ENCODE measurements at regions not wholly inside any gene's neighbourhood (a gene's known extent, or its start where the extent isn't known, plus 50 kb on each side); places are given as distances from the start of the nearest gene placed in this dataset.
"Not testable (repeated sequence)": the region's sequence is repeated elsewhere in the genome, so short reads cannot be mapped to it uniquely, and the experiment has no call there.

- not testable (repeated sequence) for DNase-seq (ENCODE audit: low read depth)
These were observed 162.2 kb downstream of the GOSR1 start for GRCh38 chr17:30639391-30639790.

GRCh38 chr17:30638968-30639367, 161.8 kb downstream of the GOSR1 start:
- not testable (repeated sequence) for DNase-seq (ENCODE audit: low read depth)

DNA sequence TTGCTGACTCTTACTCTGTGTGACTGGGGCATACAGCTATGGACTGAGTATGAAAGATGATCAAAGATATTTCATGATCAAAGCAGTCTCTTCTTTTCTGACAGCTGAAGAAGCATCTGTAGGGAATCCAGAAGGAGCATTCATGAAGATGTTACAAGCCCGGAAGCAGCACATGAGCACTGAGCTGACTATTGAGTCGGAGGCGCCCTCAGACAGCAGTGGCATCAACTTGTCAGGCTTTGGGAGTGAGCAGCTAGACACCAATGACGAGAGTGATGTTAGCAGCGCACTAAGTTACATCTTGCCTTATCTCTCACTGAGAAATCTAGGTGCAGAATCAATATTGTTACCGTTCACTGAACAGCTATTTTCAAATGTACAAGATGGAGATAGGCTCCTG, 154.4 kb downstream of the GOSR1 start:
- DNase-seq (ENCODE audit: low read depth) = not testable (repeated sequence)

DNA sequence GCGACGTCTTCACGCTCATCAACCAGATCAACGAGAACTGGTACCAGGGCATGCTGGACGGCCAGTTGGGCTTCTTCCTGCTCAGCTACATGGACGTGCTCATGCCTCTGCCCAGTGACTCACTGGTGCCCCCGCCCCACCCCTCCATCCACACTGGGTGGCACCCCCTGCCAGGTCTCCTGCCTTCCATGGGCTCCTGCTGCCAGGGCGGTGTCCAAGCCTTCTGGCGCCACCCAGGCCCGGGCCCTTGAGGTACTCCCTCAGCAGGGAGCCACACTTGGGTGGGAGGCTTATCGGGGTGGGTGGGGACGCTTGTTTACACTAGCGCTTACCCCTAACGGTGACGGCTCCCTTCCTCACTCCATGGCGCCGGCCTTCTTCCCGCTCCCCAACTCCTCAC, 148.2 kb downstream of the GOSR1 start:
- DNase-seq (ENCODE audit: low read depth) = not testable (repeated sequence)

GRCh38 chr17:30624180-30624579, 147.0 kb downstream of the GOSR1 start:
- not testable (repeated sequence) for DNase-seq (ENCODE audit: low read depth)

GRCh38 chr17:30609682-30610081, 132.5 kb downstream of the GOSR1 start:
- DNase-seq (ENCODE audit: low read depth) = not testable (repeated sequence)

DNA sequence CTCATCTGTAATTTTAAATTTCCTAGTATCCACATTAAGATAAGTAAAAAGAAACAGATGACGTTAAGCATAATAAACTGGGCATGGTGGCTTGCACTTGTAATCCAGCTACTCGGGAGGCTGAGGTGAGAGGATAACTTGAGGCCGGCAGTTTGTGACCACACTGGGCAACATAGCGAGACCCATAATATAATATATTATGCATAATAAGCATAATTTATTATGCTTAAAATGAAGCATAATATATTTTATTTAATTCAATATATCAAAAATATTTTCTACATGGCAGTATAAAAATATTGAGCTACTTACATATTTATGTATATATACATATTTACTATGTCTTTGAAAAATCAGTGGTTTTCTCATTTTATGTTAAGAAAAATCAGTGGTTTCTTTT, 128.3 kb downstream of the GOSR1 start:
- DNase-seq (ENCODE audit: low read depth) = no peak

GRCh38 chr17:30605027-30605426, 127.8 kb downstream of the GOSR1 start:
- no peak for DNase-seq (ENCODE audit: low read depth)

- not testable (repeated sequence) for DNase-seq (ENCODE audit: low read depth)
These were observed 125.2 kb downstream of the GOSR1 start for GRCh38 chr17:30602396-30602795.

- not testable (repeated sequence) for DNase-seq (ENCODE audit: low read depth)
These were observed 124.8 kb downstream of the GOSR1 start for GRCh38 chr17:30601984-30602383.

DNA sequence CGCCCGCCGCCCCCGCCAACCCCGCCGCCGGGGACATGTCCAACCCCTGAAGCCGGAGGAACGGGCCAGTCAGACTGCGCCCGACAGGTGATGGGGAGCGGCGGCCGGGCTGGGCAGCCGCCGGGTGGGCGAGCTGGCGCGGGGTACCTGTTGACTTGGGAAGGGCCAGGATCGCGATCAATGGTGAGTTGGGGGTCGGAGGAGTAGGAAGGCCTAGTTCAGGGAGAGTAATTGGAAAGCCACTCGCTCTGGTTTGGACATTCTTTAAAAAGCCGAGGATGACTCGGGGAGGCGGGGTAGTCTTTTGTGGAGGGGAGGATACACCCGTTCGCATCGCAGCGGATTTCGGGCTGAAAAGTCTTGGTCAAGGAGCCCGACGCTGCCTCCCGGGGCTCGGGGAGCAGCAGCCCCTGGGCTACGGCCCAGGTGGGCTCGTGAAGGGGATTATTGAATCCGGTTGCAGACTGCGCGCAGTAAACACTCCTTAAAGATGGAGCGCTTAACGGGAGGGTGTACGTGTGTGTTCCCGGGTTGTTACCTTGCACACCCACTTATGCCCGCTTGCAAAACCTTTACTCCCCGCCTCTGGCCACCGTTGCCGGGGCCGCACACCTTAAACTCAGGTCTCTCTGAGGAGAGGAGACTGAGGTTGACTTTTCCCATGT, 123.8 kb downstream of the GOSR1 start:
- no peak for DNase-seq (ENCODE audit: low read depth)

DNA sequence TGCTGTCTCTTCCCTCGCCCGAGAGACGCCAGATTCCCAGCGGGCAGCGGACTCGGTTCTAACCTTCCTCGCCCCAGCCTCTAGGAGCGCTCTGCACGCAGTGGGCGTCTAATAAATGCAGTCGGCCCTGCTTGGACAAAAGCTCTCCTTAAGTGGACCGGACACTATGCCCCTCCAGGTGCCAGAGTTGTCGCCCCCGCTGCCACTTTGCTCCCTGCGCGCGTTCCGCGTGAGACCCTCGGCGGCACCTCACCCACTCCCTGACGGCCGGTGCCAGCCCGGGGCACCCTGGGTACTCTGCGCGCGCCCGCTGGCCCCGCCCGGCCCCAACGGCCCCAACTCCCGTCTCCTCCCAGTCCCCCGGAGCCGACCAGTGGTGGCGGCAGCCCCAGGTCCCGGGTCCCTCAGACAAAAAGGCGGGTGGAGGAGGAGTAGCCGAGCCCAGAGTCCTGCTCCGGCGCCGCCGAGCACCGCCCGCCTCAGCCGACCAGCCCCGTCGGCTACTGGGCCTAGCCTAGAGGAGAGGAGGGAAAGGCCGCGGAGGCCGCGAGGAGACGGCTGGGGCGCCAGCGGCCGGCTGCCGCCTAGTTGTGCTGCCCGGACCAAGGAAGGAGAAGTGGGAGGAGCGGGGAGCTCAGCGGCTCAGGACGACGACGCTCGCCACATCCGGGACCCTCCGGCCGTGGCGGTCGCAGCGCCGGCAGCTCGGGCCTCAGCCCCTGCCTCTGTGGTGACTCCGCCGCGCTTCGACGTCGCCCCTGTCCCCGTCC, 123.0 kb downstream of the GOSR1 start:
- peak; percentile 20 for DNase-seq (ENCODE audit: low read depth)

DNA sequence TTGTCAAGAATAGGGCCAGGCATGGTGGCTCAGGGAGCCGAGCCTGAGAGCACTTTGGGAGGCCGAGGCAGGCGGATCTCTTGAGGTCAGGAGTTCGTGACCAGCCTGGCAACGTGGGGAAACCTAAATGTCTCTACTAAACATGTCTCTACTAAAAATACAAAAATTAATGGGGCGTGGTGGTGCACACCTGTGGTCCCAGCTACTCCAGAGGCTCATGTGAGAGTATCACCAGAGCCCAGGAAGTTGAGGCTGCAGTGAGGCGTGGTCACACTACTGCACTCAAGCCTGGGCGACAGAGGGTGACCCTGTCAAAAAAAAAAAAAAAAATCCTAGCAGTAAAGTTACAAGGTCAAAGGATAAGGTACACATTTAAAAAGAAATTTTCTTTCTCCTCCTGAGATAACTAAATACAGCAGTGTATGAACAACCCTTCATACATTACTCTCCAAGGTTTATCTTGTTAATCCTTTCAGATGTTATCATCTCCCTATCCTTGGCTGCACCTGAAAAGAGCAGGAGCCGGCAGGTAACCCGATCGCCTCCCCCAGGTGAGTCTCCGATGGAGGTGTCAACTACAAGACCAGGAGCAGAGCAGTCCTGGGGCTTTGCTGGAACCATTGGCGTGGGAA, 122.3 kb downstream of the GOSR1 start:
- no peak for DNase-seq (ENCODE audit: low read depth)

DNA sequence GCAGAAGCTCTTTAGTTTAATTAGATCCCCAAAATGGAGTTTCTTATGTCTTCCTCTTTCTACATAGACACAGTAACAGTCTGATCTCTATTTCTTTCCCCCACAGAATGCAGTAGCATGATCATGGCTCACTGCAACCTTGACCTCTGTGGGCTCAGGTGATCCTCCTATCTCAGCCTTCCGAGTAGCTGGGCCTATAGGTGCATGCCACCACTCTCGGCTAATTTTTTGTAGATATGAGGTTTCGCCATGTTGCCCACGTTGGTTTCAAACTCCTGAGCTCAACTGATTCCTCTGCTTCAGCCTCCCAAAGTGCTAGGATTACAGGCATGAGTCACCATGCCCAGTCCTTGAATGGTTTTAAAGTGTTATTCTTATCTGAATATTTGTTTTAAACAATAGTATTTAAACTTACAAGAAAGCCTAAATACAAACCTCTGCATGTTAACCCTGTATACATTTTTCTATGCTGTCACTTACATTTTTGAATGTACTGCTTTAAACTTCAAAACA, 120.6 kb downstream of the GOSR1 start:
- DNase-seq (ENCODE audit: low read depth) = no peak

DNA sequence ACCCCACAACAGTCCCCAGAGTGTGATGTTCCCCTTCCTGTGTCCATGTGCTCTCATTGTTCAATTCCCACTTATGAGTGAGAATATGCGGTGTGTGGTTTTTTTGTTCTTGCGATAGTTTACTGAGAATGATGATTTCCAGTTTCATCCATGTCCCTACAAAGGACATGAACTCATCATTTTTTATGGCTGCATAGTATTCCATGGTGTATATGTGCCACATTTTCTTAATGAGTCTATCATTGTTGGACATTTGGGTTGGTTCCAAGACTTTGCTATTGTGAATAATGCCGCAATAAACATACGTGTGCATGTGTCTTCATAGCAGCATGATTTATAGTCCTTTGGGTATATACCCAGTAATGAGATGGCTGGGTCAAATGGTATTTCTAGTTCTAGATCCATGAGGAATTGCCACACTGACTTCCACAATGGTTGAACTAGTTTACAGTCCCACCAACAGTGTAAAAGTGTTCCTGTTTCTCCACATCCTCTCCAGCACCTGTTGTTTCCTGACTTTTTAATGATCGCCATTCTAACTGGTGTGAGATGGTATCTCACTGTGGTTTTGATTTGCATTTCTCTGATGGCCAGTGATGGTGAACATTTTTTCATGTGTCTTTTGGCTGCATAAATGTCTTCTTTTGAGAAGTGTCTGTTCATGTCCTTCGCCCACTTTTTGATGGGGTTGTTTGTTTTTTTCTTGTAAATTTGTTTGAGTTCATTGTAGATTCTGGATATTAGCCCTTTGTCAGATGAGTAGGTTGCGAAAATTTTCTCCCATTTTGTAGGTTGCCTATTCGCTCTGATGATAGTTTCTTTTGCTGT, 120.0 kb downstream of the GOSR1 start:
- not testable (repeated sequence) for DNase-seq (ENCODE audit: low read depth)

GRCh38 chr17:30594953-30595371, 117.8 kb downstream of the GOSR1 start:
- not testable (repeated sequence) for DNase-seq (ENCODE audit: low read depth)

DNA sequence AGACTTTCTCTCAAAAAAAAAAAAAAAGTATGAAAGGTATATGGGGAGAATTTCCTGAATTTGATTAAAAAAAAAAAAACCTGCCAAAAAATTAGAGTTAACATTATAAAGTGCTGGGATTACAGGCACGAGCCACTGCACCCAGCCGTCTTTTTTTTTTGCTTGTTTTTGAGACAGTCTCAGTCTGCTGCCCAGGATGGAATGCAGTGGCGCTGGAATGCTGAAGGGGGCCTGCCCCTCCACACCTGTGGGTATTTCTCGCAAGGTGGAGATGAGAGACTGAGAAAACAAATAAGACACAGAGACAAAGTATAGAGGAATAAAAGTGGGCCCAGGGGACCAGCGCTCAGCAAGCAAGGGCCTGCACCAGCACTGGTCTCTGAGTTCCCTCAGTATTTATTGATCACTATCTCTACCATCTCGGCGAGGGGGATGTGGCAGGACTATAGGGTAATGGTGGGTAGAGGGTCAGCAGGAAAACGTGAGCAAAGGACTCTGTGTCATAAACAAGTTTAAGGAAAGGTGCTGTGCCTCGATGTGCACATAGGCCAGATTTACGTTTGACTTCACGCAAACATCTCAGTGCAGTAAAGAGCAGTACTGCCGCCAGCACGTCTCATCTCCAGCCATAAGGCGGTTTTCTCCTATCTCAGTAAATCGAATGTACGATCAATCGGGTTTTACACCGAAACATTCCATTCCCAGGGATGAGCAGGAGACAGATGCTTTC, 117.2 kb downstream of the GOSR1 start:
- DNase-seq (ENCODE audit: low read depth) = no peak

DNA sequence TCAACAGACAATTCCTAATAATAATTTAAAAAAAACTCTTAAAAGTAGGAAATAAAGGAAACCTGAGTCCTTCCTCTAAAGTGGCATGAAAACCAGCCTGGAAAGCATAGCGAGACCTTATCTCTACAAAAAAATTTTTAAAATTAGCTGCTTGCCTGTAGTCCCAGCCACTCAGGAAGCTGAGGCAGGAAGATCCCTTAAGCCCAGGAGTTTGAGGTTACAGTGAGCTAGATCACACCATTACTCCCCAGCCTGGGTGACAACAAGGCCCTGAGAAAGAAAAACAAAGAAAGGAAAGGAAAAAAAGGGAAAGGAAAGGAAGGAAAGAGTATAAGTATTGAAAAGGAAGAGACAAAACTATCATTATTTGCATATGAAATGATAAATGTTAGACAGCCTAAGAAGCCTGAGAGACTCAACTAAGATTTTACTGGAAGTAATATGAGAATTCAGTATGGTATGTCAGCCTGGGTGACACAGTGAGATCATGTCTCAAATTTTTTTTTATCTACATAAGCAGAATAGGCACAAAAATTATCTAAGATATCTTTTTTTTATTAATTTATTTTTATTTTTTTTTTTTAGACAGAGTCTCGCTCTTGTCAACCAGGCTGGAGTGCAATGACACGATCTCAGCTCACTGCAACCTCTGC, 113.0 kb downstream of the GOSR1 start:
- no peak for DNase-seq (ENCODE audit: low read depth)

- DNase-seq (ENCODE audit: low read depth) = no peak
These were observed 112.2 kb downstream of the GOSR1 start for GRCh38 chr17:30589431-30589830.

DNA sequence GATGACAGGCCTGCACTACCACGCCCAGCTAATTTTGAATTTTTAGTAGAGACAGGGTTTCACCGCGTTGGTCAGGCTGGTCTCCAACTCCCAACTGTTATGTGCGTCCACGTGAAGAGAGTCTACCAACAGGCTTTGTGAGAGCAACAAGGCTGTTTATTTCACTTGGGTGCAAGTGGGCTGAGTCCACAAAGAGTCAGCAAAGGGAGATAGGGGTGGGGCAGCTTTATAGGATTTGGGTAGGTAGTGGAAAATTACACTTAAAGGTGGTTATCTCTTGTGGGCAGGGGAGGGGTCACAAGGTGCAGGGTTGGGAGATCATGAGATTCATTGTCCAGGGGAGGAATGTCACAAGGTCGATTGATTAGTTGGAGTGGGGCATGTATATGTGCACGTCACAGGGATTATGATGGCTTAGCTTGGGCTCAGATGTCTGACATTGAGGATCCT, 111.6 kb downstream of the GOSR1 start:
- no peak for DNase-seq (ENCODE audit: low read depth)
